GM10248 (cell line): ENCODE measurements at regions not wholly inside any gene's neighbourhood (a gene's known extent, or its start where the extent isn't known, plus 50 kb on each side); places are given as distances from the start of the nearest gene placed in this dataset.

Experiments
- CTCF ChIA-PET: fragments of 300-600 bp; sonication (Branson Sonifier 250); formaldehyde crosslinking; extraction: SDS; loops from one replicate; lab custom pipeline; 2021; ENCODE audit warnings: antibody characterized with exemption; lab: Yijun Ruan, JAX
- POLR2A ChIA-PET: fragments of 350-650 bp; sonication (Branson Sonifier 250); formaldehyde crosslinking; extraction: SDS; loops from one replicate; lab custom pipeline; 2020; ENCODE audit warnings: antibody characterized with exemption; lab: Yijun Ruan, JAX
- DNase-seq: peaks from one replicate; pipeline ENCODE4 v3.0.0; 2012; ENCODE audit errors: extremely low spot score
- TF ChIP-seq, protein P1 (sequence below): IDR thresholded peaks from 2 replicates; pipeline ENCODE4 v1.5.1; 2012; ENCODE audit warnings: mild to moderate bottlenecking, low read depth; ENCODE audit errors: extremely low read depth, missing control alignments, control extremely low read depth

DNA sequence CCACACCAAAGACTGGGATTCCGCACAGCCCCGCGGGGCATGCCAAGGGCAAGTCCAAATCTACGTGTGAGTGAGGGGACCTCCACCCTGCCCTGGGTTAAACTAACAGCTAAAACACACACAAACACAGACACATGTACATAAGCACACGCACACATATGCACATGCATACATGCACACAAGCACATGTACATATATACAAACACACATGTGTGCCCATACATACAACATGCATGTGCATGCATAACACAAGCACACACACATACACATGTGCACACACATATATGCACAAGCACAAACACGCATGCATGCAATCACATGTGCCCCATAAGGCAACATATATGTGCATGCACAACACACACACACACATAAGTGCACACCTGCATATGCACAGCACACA lies 136.7 kb downstream of the SOX1 start:
- no peak for DNase-seq
- CTCF ChIA-PET, result no interaction called here
- POLR2A ChIA-PET, result no interaction called here
- TF ChIP-seq, protein P1, sequence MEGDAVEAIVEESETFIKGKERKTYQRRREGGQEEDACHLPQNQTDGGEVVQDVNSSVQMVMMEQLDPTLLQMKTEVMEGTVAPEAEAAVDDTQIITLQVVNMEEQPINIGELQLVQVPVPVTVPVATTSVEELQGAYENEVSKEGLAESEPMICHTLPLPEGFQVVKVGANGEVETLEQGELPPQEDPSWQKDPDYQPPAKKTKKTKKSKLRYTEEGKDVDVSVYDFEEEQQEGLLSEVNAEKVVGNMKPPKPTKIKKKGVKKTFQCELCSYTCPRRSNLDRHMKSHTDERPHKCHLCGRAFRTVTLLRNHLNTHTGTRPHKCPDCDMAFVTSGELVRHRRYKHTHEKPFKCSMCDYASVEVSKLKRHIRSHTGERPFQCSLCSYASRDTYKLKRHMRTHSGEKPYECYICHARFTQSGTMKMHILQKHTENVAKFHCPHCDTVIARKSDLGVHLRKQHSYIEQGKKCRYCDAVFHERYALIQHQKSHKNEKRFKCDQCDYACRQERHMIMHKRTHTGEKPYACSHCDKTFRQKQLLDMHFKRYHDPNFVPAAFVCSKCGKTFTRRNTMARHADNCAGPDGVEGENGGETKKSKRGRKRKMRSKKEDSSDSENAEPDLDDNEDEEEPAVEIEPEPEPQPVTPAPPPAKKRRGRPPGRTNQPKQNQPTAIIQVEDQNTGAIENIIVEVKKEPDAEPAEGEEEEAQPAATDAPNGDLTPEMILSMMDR, result no peak

DNA sequence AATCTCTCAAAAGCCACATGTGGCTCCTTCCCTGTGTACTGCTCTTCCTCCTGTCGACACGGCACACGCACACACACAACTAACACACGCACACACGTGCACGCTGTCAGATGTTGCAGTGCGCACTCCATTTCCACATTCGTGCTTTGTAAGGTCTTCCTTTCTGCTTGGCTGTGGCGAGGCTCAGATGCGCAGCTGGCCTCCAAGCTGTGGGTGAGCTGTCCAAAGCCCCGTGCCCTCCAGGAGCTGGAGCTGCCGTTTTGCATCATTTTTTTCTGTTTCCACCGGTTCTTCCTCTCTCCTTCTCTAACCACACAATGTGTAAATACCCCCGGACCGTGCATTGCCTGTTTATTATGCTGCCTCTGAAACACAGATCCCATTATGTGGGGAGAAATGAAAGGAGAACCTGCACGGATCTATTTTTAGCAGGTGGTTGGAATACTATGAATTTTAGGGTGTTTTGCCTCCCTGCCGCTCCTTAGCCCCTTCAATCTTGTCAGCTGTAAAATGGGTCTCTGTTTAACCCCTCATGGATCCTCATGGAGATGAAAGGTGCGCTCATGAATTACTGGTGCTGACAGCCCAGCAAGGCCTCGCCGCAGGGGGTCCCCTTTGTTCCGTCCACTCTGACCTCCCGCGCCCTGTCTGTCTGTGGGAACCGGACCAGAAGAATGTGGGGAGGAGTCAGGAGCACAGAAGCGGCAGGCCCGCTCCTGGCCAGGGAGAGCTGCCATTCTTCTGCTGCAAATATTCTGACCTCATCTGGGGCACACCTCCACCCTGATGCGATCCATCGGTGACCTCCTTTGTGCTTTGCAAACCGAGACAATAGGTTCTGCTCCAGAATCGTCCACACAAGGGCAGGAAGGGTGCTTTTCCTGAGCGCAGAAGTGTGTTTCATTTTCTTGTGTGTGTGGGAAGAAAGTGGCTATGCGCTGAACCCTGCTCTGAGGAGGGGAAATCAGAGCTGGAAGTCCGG lies 137.7 kb downstream of the SOX1 start:
- ChIA-PET POLR2A (no interaction called here), CTCF (no interaction called here)
- TF ChIP-seq, protein P1, result no peak
- DNase-seq, result no peak

DNA sequence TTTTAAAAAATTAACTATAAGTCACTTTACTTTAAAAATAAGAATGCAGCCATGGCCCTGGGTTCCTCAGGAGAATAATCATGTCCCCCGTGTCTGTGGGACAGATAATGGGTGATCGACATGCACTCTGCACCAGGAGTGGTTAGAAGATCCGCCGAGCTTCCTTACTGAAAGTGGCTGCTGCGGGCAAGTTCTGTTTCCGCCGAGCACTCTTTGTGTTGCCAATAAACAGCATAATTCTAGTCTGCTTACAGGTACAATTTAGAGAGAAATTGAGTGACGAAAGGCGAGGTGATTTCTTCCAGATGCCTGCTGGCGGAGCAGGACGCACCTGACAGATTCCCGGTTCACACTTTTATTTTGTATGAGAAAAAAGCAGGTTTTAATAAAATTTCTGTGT lies 139.0 kb downstream of the SOX1 start:
- no peak for DNase-seq
- TF ChIP-seq, protein P1, result no peak
- POLR2A ChIA-PET, result no interaction called here
- CTCF ChIA-PET, result no interaction called here

- POLR2A ChIA-PET, result no interaction called here
- TF ChIP-seq, protein P1, result no peak
- DNase-seq, result no peak
- CTCF ChIA-PET, result no interaction called here
These were observed 140.2 kb downstream of the SOX1 start for GRCh38 chr13:112207129-112207528.

DNA sequence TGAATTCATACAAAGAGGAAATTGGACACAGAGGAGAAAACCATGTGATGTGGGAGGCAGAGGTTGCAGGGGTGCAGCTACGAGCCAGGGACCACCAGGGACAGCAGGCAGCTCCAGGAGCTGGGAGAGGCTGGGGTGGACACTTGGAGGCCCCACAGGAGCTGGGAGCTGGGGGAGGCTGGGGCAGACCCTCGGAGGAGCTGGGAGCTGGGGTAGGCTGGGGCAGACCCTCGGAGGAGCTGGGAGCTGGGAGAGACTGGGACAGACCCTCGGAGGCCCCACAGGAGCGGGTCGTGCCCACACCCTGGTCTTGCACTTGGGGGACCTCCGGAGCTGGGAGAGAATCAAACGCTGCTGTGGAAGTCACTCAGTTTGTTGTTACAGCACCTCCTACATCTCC lies 141.7 kb downstream of the SOX1 start:
- ChIA-PET CTCF (no interaction called here), POLR2A (no interaction called here)
- DNase-seq, result no peak

DNA sequence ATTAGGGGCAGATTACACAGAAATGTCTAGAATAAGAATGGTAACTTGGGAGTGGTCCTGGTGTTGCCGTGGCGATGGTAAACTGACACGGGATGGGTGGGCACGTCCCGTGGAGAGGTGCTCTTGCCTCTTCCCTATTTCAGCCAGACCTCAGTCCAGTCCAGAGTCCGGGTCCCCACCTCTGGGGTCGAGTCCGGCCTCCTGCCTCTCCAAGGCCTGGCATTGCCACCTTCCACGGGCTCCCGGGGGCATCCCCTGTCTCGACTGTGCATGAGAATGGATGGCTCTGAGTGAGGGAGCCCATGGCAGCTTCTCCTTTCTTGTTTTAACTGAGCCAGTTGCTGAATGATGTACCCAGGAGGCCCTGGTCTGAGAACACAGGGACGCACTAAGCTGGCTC lies 142.3 kb downstream of the SOX1 start:
- no peak for DNase-seq
- ChIA-PET POLR2A (no interaction called here), CTCF (no interaction called here)
- TF ChIP-seq, protein P1, result no peak

More for the DNA sequence above, 141.7 kb downstream of the SOX1 start:
- TF ChIP-seq, protein P1, result no peak
